Mesendoderm (in vitro differentiated cells): ENCODE measurements at regions not wholly inside any gene's neighbourhood (a gene's known extent, or its start where the extent isn't known, plus 50 kb on each side); places are given as distances from the start of the nearest gene placed in this dataset.
"Not testable (repeated sequence)": the region's sequence is repeated elsewhere in the genome, so short reads cannot be mapped to it uniquely, and the experiment has no call there.

Source experiments
- DNase-seq: peaks from one replicate; pipeline ENCODE4 v3.0.0; 2013
- H2AK5ac ChIP-seq: 2 replicates; pipeline ENCODE4 v1.6.1; 2013; ENCODE audit warnings: low read length, inconsistent platforms
- H2BK120ac ChIP-seq: 2 replicates; pipeline ENCODE4 v1.6.1; 2013; ENCODE audit warnings: low read depth, mild to moderate bottlenecking, low read length, moderate library complexity, mixed read lengths
- H2BK15ac ChIP-seq: replicated peaks from 2 replicates; pipeline ENCODE4 v1.6.1; 2013; ENCODE audit warnings: low read depth, mild to moderate bottlenecking, moderate library complexity
- H2BK5ac ChIP-seq: 2 replicates; pipeline ENCODE4 v1.6.1; 2013; ENCODE audit warnings: low read length, inconsistent platforms
- H3K18ac ChIP-seq: 2 replicates; pipeline ENCODE4 v1.6.1; 2013; ENCODE audit warnings: mild to moderate bottlenecking, low read length, mixed read lengths
- H3K23ac ChIP-seq: one replicate; pipeline ENCODE4 v1.6.1; 2013; ENCODE audit warnings: low read length
- H3K27ac ChIP-seq: 2 replicates; pipeline ENCODE4 v1.5.1; 2013; ENCODE audit warnings: low read depth, mild to moderate bottlenecking, inconsistent platforms, low read length, moderate library complexity
- H3K27me3 ChIP-seq: 2 replicates; pipeline ENCODE4 v1.6.1; 2013; ENCODE audit warnings: low read length, control low read depth, mild to moderate bottlenecking, inconsistent platforms; ENCODE audit not compliant: insufficient read depth, poor library complexity
- H3K36me3 ChIP-seq: 2 replicates; pipeline ENCODE4 v1.6.1; 2013; ENCODE audit warnings: low read length, inconsistent platforms; ENCODE audit not compliant: control insufficient read depth, insufficient read depth
- H3K4ac ChIP-seq: one replicate; pipeline ENCODE4 v1.6.1; 2013; ENCODE audit warnings: low read depth, mild to moderate bottlenecking, low read length, moderate library complexity
- H3K4me1 ChIP-seq: 2 replicates; pipeline ENCODE4 v1.6.1; 2013; ENCODE audit warnings: low read depth, low read length, inconsistent platforms; ENCODE audit not compliant: control insufficient read depth
- H3K4me2 ChIP-seq: 2 replicates; pipeline ENCODE4 v1.6.1; 2013; ENCODE audit warnings: low read length
- H3K4me3 ChIP-seq: 2 replicates; pipeline ENCODE4 v1.5.1; 2013; ENCODE audit warnings: mild to moderate bottlenecking, low read length
- H3K56ac ChIP-seq: one replicate; pipeline ENCODE4 v1.6.1; 2013; ENCODE audit warnings: low read length
- H3K79me1 ChIP-seq: 2 replicates; pipeline ENCODE4 v1.6.1; 2013; ENCODE audit warnings: low read length, inconsistent platforms
- H3K79me2 ChIP-seq: 2 replicates; pipeline ENCODE4 v1.6.1; 2013; ENCODE audit warnings: mild to moderate bottlenecking, low read length; ENCODE audit not compliant: control insufficient read depth, insufficient read depth
- H3K9ac ChIP-seq: 2 replicates; pipeline ENCODE4 v1.6.1; 2013; ENCODE audit warnings: low read length, inconsistent platforms
- H4K5ac ChIP-seq: one replicate; pipeline ENCODE4 v1.6.1; 2013; ENCODE audit warnings: low read length
- H4K8ac ChIP-seq: one replicate; pipeline ENCODE4 v1.6.1; 2013; ENCODE audit warnings: low read depth, mild to moderate bottlenecking, control low read depth, low read length, moderate library complexity
- WGBS: extraction: QIAGEN DNeasy Blood & Tissue Kit; methylation state at CpG from one replicate; pipeline ENCODE4 v1.1.7; 2013; ENCODE audit warnings: low lambda C conversion rate, missing lambda C conversion rate; ENCODE audit not compliant: insufficient coverage; ENCODE audit errors: extremely low coverage; 5-methylcytosine and 5-hydroxymethylcytosine counted together

- Histone ChIP-seq H3K4ac (no peak overlapping the region), H3K4me3 (no peak overlapping the region), H3K36me3 (no peaks in the 10 kb centered on the region), H4K5ac (no peak overlapping the region), H3K4me1 (no peaks in the 10 kb centered on the region), H3K27ac (no peak overlapping the region), H2BK15ac (no peak overlapping the region), H3K18ac (no peak overlapping the region), H2AK5ac (no peak overlapping the region), H3K79me2 (no peaks in the 10 kb centered on the region), H3K4me2 (no peak overlapping the region), H2BK120ac (no peak overlapping the region), H3K56ac (no peak overlapping the region), H3K23ac (no peak overlapping the region), H2BK5ac (no peak overlapping the region), H3K9ac (no peak overlapping the region), H3K27me3 (no peaks in the 10 kb centered on the region), H3K79me1 (no peaks in the 10 kb centered on the region), H4K8ac (no peak overlapping the region)
- no peak for DNase-seq
- WGBS: no CpG with 5 or more reads among the region's 2 CpGs
Observed at GRCh38 chr3:105140899-105141367, 225.8 kb upstream of the ALCAM start.

- H3K9ac ChIP-seq: no peak overlapping the region
- WGBS: no CpG with 5 or more reads among the region's 1 CpG
- H2BK15ac ChIP-seq: no peak overlapping the region
Observed at GRCh38 chr3:105144837-105145236, 221.9 kb upstream of the ALCAM start.

GRCh38 chr3:105145511-105145910, 221.2 kb upstream of the ALCAM start:
- no peak for DNase-seq
- no peak overlapping the region for H2AK5ac ChIP-seq
- H2BK15ac ChIP-seq: no peak overlapping the region
- no peak overlapping the region for H4K8ac ChIP-seq
- no peak overlapping the region for H3K4me2 ChIP-seq
- no CpG with 5 or more reads among the region's 1 CpG for WGBS
- H3K9ac ChIP-seq: no peak overlapping the region
- H4K5ac ChIP-seq: no peak overlapping the region
- H3K27ac ChIP-seq: no peak overlapping the region
- H2BK5ac ChIP-seq: no peak overlapping the region
- H3K27me3 ChIP-seq: no peaks in the 10 kb centered on the region
- H3K79me1 ChIP-seq: no peaks in the 10 kb centered on the region
- no peak overlapping the region for H3K4me3 ChIP-seq
- no peak overlapping the region for H3K4ac ChIP-seq
- H3K36me3 ChIP-seq: no peaks in the 10 kb centered on the region
- H3K56ac ChIP-seq: no peak overlapping the region
- no peak overlapping the region for H3K23ac ChIP-seq
- no peaks in the 10 kb centered on the region for H3K4me1 ChIP-seq
- no peaks in the 10 kb centered on the region for H3K79me2 ChIP-seq
- no peak overlapping the region for H2BK120ac ChIP-seq
- H3K18ac ChIP-seq: no peak overlapping the region

More at GRCh38 chr3:105144837-105145236, 221.9 kb upstream of the ALCAM start:
- Histone ChIP-seq H3K56ac (no peak overlapping the region), H2BK5ac (no peak overlapping the region), H4K8ac (no peak overlapping the region), H3K4me3 (no peak overlapping the region), H3K4me1 (no peaks in the 10 kb centered on the region), H3K18ac (no peak overlapping the region), H2BK120ac (no peak overlapping the region), H3K27ac (no peak overlapping the region), H3K4ac (no peak overlapping the region), H3K23ac (no peak overlapping the region), H3K27me3 (no peaks in the 10 kb centered on the region), H4K5ac (no peak overlapping the region), H3K79me2 (no peaks in the 10 kb centered on the region), H3K79me1 (no peaks in the 10 kb centered on the region), H3K4me2 (no peak overlapping the region), H2AK5ac (no peak overlapping the region), H3K36me3 (no peaks in the 10 kb centered on the region)
- DNase-seq: no peak

GRCh38 chr3:105149197-105149596, 217.5 kb upstream of the ALCAM start:
- H3K79me1 ChIP-seq, H3K27ac ChIP-seq, H3K79me2 ChIP-seq, H3K4me1 ChIP-seq, H3K36me3 ChIP-seq, H4K8ac ChIP-seq, DNase-seq, H2BK15ac ChIP-seq, H3K18ac ChIP-seq, H3K4me3 ChIP-seq, H3K56ac ChIP-seq, H3K27me3 ChIP-seq, H3K9ac ChIP-seq, H3K4ac ChIP-seq, H3K4me2 ChIP-seq, H3K23ac ChIP-seq, H4K5ac ChIP-seq, H2AK5ac ChIP-seq, H2BK120ac ChIP-seq, H2BK5ac ChIP-seq: not testable (repeated sequence)
- WGBS: no CpG with 5 or more reads among the region's 3 CpGs

GRCh38 chr3:105152987-105153386, 213.7 kb upstream of the ALCAM start:
- H3K36me3 ChIP-seq: no peaks in the 10 kb centered on the region
- no peak overlapping the region for H2BK5ac ChIP-seq
- no peak overlapping the region for H3K18ac ChIP-seq
- no peak overlapping the region for H3K27ac ChIP-seq
- DNase-seq: no peak
- H2AK5ac ChIP-seq: no peak overlapping the region
- H3K23ac ChIP-seq: no peak overlapping the region
- H3K4me1 ChIP-seq: no peaks in the 10 kb centered on the region
- no peaks in the 10 kb centered on the region for H3K27me3 ChIP-seq
- H2BK120ac ChIP-seq: no peak overlapping the region
- H4K5ac ChIP-seq: no peak overlapping the region
- no peak overlapping the region for H3K4ac ChIP-seq
- H3K4me2 ChIP-seq: no peak overlapping the region
- no peaks in the 10 kb centered on the region for H3K79me1 ChIP-seq
- H3K56ac ChIP-seq: no peak overlapping the region
- no peak overlapping the region for H2BK15ac ChIP-seq
- H4K8ac ChIP-seq: no peak overlapping the region
- WGBS: no CpG with 5 or more reads among the region's 1 CpG
- no peak overlapping the region for H3K4me3 ChIP-seq
- H3K9ac ChIP-seq: no peak overlapping the region
- no peaks in the 10 kb centered on the region for H3K79me2 ChIP-seq

GRCh38 chr3:105154692-105155091, 212.0 kb upstream of the ALCAM start:
- Histone ChIP-seq H3K56ac (no peak overlapping the region), H3K4me2 (no peak overlapping the region), H2BK15ac (no peak overlapping the region), H2AK5ac (no peak overlapping the region), H2BK120ac (no peak overlapping the region), H4K5ac (no peak overlapping the region), H3K18ac (no peak overlapping the region), H4K8ac (no peak overlapping the region), H3K27me3 (no peaks in the 10 kb centered on the region), H3K4me3 (no peak overlapping the region), H3K79me1 (no peaks in the 10 kb centered on the region), H3K9ac (no peak overlapping the region), H3K79me2 (no peaks in the 10 kb centered on the region), H3K27ac (no peak overlapping the region), H2BK5ac (no peak overlapping the region), H3K23ac (no peak overlapping the region), H3K36me3 (no peaks in the 10 kb centered on the region), H3K4ac (no peak overlapping the region), H3K4me1 (no peaks in the 10 kb centered on the region)
- no peak for DNase-seq
